ENCODE measurements at regions not wholly inside any gene's neighbourhood (a gene's known extent, or its start where the extent isn't known, plus 50 kb on each side); places are given as distances from the start of the nearest gene placed in this dataset.

GRCh38 chr12:115060477-115061168, 376.6 kb upstream of the TBX3 start:
- TF ChIP-seq CTCF (IDR thresholded peaks at IDR 0.05) (no peak), POLR2A (IDR thresholded peaks at IDR 0.05) (no peak)

All from lower leg skin (tissue), 3 donors.